ENCODE measurements at regions not wholly inside any gene's neighbourhood (a gene's known extent, or its start where the extent isn't known, plus 50 kb on each side); places are given as distances from the start of the nearest gene placed in this dataset.
"Not testable (repeated sequence)": the region's sequence is repeated elsewhere in the genome, so short reads cannot be mapped to it uniquely, and the experiment has no call there.

GRCh38 chr5:38621840-38622437 lies 65.5 kb upstream of the LIFR start:
- Histone ChIP-seq H3K4me1 (ENCODE audit: low read depth) (no peaks in the 10 kb centered on the region), H3K9me3 (peaks cover 12% of the 10 kb centered on the region), H3K4me3 (no peak overlapping the region), H3K36me3 (ENCODE audit: low read depth) (no peaks in the 10 kb centered on the region)
- intact Hi-C loops (cut with DNase I, micrococcal nuclease): no loop called here
- ATAC-seq (no peak), DNase-seq (no peak)
- no peak for TF ChIP-seq CTCF (IDR thresholded peaks at IDR 0.05)

- no peak overlapping the region for H3K4me3 ChIP-seq
- TF ChIP-seq CTCF (IDR thresholded peaks at IDR 0.05): no peak
- H3K4me1 ChIP-seq (ENCODE audit: low read depth): no peaks in the 10 kb centered on the region
- ATAC-seq (no peak), DNase-seq (no peak)
- intact Hi-C loops (cut with DNase I, micrococcal nuclease): no loop called here
- H3K36me3 ChIP-seq (ENCODE audit: low read depth): no peaks in the 10 kb centered on the region
- H3K9me3 ChIP-seq: peaks cover 12% of the 10 kb centered on the region
Measured at GRCh38 chr5:38622723-38623129, 66.3 kb upstream of the LIFR start.

GRCh38 chr5:38624541-38624940 lies 68.1 kb upstream of the LIFR start:
- H3K36me3 ChIP-seq (ENCODE audit: low read depth); H3K4me3 ChIP-seq; H3K4me1 ChIP-seq (ENCODE audit: low read depth); DNase-seq; H3K9me3 ChIP-seq; ATAC-seq; intact Hi-C loops (cut with DNase I, micrococcal nuclease): not testable (repeated sequence)

GRCh38 chr5:38631376-38631775 lies 74.9 kb upstream of the LIFR start:
- H3K4me3 ChIP-seq; DNase-seq; H3K9me3 ChIP-seq; ATAC-seq; H3K36me3 ChIP-seq (ENCODE audit: low read depth); H3K4me1 ChIP-seq (ENCODE audit: low read depth); intact Hi-C loops (cut with DNase I, micrococcal nuclease): not testable (repeated sequence)

GRCh38 chr5:38634568-38635369 lies 78.3 kb upstream of the LIFR start:
- no peak for TF ChIP-seq CTCF (IDR thresholded peaks at IDR 0.05)
- no peaks in the 10 kb centered on the region for H3K36me3 ChIP-seq (ENCODE audit: low read depth)
- intact Hi-C loops (cut with DNase I, micrococcal nuclease): no loop called here

GRCh38 chr5:38636626-38637025 lies 80.2 kb upstream of the LIFR start:
- Histone ChIP-seq H3K4me3 (no peak overlapping the region), H3K36me3 (ENCODE audit: low read depth) (no peaks in the 10 kb centered on the region), H3K4me1 (ENCODE audit: low read depth) (no peaks in the 10 kb centered on the region), H3K9me3 (peaks cover 10% of the 10 kb centered on the region)
- ATAC-seq: no peak
- TF ChIP-seq CTCF (IDR thresholded peaks at IDR 0.05): no peak
- DNase-seq: no peak
- intact Hi-C loops (cut with DNase I, micrococcal nuclease): no loop called here

More at GRCh38 chr5:38634568-38635369, 78.3 kb upstream of the LIFR start:
- peaks cover 10% of the 10 kb centered on the region for H3K9me3 ChIP-seq
- ATAC-seq (no peak), DNase-seq (no peak)
- no peak overlapping the region for H3K4me3 ChIP-seq
- H3K4me1 ChIP-seq (ENCODE audit: low read depth): no peaks in the 10 kb centered on the region

Measured in mucosa of descending colon (tissue), 3 donors.